Pulmonary artery endothelial cell (primary cell): ENCODE measurements at regions not wholly inside any gene's neighbourhood (a gene's known extent, or its start where the extent isn't known, plus 50 kb on each side); places are given as distances from the start of the nearest gene placed in this dataset.
"Not testable (repeated sequence)": the region's sequence is repeated elsewhere in the genome, so short reads cannot be mapped to it uniquely, and the experiment has no call there.

ENCODE experiments used
- DNase-seq: peaks from one replicate; pipeline ENCODE4 v3.0.0-alpha.2; 2011; ENCODE audit warnings: low read depth, low spot score

GRCh38 chr1:181170194-181170593, 81.7 kb downstream of the IER5 start:
- DNase-seq: no peak

GRCh38 chr1:181172082-181172481, 83.6 kb downstream of the IER5 start:
- no peak for DNase-seq

- DNase-seq: no peak
Measured at GRCh38 chr1:181173761-181174447, 85.4 kb downstream of the IER5 start.

GRCh38 chr1:181174861-181175260, 86.4 kb downstream of the IER5 start:
- DNase-seq: no peak

GRCh38 chr1:181175356-181175910, 86.9 kb downstream of the IER5 start:
- no peak for DNase-seq

- DNase-seq: no peak
Measured at GRCh38 chr1:181175955-181176354, 87.5 kb downstream of the IER5 start.

GRCh38 chr1:181178241-181178879, 89.9 kb downstream of the IER5 start:
- no peak for DNase-seq

GRCh38 chr1:181179279-181179986, 90.9 kb downstream of the IER5 start:
- DNase-seq: no peak

- DNase-seq: no peak
Measured at GRCh38 chr1:181179987-181180365, 91.5 kb downstream of the IER5 start.

- DNase-seq: no peak
Measured at GRCh38 chr1:181180407-181181031, 92.0 kb downstream of the IER5 start.

GRCh38 chr1:181181792-181182585, 93.5 kb downstream of the IER5 start:
- DNase-seq: no peak

GRCh38 chr1:181184621-181185020, 96.1 kb downstream of the IER5 start:
- DNase-seq: no peak

- no peak for DNase-seq
Measured at GRCh38 chr1:181185461-181185860, 97.0 kb downstream of the IER5 start.

- DNase-seq: not testable (repeated sequence)
Measured at GRCh38 chr1:181186133-181186532, 97.6 kb downstream of the IER5 start.

- no peak for DNase-seq
Measured at GRCh38 chr1:181187337-181188126, 99.0 kb downstream of the IER5 start.

GRCh38 chr1:181189245-181189644, 100.7 kb downstream of the IER5 start:
- DNase-seq: no peak

- no peak for DNase-seq
Measured at GRCh38 chr1:181189691-181190363, 101.3 kb downstream of the IER5 start.

GRCh38 chr1:181190364-181191035, 102.0 kb downstream of the IER5 start:
- no peak for DNase-seq

- no peak for DNase-seq
Measured at GRCh38 chr1:181191494-181192040, 103.1 kb downstream of the IER5 start.
